ENCODE measurements at regions not wholly inside any gene's neighbourhood (a gene's known extent, or its start where the extent isn't known, plus 50 kb on each side); places are given as distances from the start of the nearest gene placed in this dataset.
A peak's percentile ranks its signal among the peaks of the same experiment; 100 is the strongest.

- Mint-ChIP-seq H3K36me3 (no peaks in the 10 kb centered on the region), H3K9me3 (no peaks in the 10 kb centered on the region), H3K27me3 (peaks cover 38% of the 10 kb centered on the region), H3K4me1 (no peaks in the 10 kb centered on the region), H3K4me3 (no peak overlapping the region), H3K27ac (no peak overlapping the region)
- ATAC-seq: no peak
Measured at GRCh38 chr9:135247227-135247930, 159.9 kb downstream of the OLFM1 start.

DNA sequence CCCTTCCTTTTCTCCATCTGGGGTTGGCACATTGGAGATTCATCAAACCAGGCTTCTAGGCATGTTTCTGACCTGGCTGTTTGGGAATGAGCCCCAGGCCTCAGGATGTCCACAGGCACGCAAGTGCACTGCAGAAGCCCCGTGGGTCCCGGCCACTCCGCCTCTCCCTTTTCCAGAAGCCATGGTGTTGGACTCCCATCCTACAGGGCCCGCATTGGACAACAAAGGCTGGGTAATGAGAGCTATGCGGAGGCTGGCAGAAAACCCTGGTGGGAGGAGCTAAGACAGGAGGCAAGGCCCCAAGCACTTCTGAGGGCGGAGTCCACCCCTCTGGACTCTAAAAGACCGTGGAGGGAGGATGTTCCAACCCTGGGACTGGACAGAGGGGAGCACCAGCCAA lies 160.6 kb downstream of the OLFM1 start:
- Mint-ChIP-seq H3K36me3 (no peaks in the 10 kb centered on the region), H3K27ac (no peak overlapping the region), H3K4me3 (no peak overlapping the region), H3K27me3 (peaks cover 44% of the 10 kb centered on the region), H3K9me3 (no peaks in the 10 kb centered on the region), H3K4me1 (peaks cover 5% of the 10 kb centered on the region)
- no peak for ATAC-seq

GRCh38 chr9:135248721-135249120 lies 161.3 kb downstream of the OLFM1 start:
- H3K27me3 Mint-ChIP-seq: peaks cover 44% of the 10 kb centered on the region
- no peak overlapping the region for H3K4me3 Mint-ChIP-seq
- no peak overlapping the region for H3K27ac Mint-ChIP-seq
- H3K4me1 Mint-ChIP-seq: peaks cover 5% of the 10 kb centered on the region
- H3K9me3 Mint-ChIP-seq: no peaks in the 10 kb centered on the region
- no peaks in the 10 kb centered on the region for H3K36me3 Mint-ChIP-seq
- no peak for ATAC-seq

DNA sequence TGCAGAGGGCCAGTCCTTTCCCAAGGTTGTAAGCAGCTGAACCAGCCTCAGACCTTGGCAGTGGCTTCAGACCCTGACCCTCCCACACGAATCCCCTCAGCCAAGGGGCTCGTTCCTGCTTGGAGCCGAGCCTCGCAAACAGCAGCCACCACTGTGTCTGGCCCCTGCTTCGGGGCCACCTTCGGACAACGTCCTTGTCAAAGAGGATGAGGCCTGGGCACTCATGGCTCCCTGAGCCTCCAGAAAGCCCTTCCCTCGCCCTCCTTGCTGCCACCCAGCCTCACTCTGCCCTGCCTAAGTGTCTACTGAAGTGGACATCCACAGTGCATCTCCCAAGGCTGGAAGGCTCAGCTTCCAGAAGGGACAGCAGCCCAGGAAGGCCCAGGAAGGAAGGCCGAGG lies 161.7 kb downstream of the OLFM1 start:
- H3K9me3 Mint-ChIP-seq: no peaks in the 10 kb centered on the region
- no peak for ATAC-seq
- peaks cover 46% of the 10 kb centered on the region for H3K27me3 Mint-ChIP-seq
- H3K4me3 Mint-ChIP-seq: no peak overlapping the region
- H3K27ac Mint-ChIP-seq: no peak overlapping the region
- H3K4me1 Mint-ChIP-seq: peaks cover 5% of the 10 kb centered on the region
- H3K36me3 Mint-ChIP-seq: no peaks in the 10 kb centered on the region

GRCh38 chr9:135249711-135250110 lies 162.2 kb downstream of the OLFM1 start:
- Mint-ChIP-seq H3K27ac (no peak overlapping the region), H3K9me3 (no peaks in the 10 kb centered on the region), H3K4me3 (no peak overlapping the region), H3K4me1 (peaks cover 5% of the 10 kb centered on the region), H3K36me3 (no peaks in the 10 kb centered on the region), H3K27me3 (peaks cover 46% of the 10 kb centered on the region)
- no peak for ATAC-seq

GRCh38 chr9:135251331-135251761 lies 163.9 kb downstream of the OLFM1 start:
- no peak for ATAC-seq
- Mint-ChIP-seq H3K36me3 (no peaks in the 10 kb centered on the region), H3K27ac (no peak overlapping the region), H3K4me3 (no peak overlapping the region), H3K9me3 (no peaks in the 10 kb centered on the region), H3K27me3 (peaks cover 37% of the 10 kb centered on the region), H3K4me1 (peaks cover 5% of the 10 kb centered on the region)

GRCh38 chr9:135251996-135252760 lies 164.7 kb downstream of the OLFM1 start:
- H3K36me3 Mint-ChIP-seq: no peaks in the 10 kb centered on the region
- H3K9me3 Mint-ChIP-seq: no peaks in the 10 kb centered on the region
- ATAC-seq: no peak
- no peak overlapping the region for H3K4me3 Mint-ChIP-seq
- no peak overlapping the region for H3K27ac Mint-ChIP-seq
- peaks cover 5% of the 10 kb centered on the region for H3K4me1 Mint-ChIP-seq
- peaks cover 29% of the 10 kb centered on the region for H3K27me3 Mint-ChIP-seq

- peaks cover 5% of the 10 kb centered on the region for H3K4me1 Mint-ChIP-seq
- H3K36me3 Mint-ChIP-seq: no peaks in the 10 kb centered on the region
- H3K27ac Mint-ChIP-seq: no peak overlapping the region
- ATAC-seq: no peak
- peaks cover 25% of the 10 kb centered on the region for H3K27me3 Mint-ChIP-seq
- no peak overlapping the region for H3K4me3 Mint-ChIP-seq
- no peaks in the 10 kb centered on the region for H3K9me3 Mint-ChIP-seq
Measured at GRCh38 chr9:135252980-135253304, 165.5 kb downstream of the OLFM1 start.

DNA sequence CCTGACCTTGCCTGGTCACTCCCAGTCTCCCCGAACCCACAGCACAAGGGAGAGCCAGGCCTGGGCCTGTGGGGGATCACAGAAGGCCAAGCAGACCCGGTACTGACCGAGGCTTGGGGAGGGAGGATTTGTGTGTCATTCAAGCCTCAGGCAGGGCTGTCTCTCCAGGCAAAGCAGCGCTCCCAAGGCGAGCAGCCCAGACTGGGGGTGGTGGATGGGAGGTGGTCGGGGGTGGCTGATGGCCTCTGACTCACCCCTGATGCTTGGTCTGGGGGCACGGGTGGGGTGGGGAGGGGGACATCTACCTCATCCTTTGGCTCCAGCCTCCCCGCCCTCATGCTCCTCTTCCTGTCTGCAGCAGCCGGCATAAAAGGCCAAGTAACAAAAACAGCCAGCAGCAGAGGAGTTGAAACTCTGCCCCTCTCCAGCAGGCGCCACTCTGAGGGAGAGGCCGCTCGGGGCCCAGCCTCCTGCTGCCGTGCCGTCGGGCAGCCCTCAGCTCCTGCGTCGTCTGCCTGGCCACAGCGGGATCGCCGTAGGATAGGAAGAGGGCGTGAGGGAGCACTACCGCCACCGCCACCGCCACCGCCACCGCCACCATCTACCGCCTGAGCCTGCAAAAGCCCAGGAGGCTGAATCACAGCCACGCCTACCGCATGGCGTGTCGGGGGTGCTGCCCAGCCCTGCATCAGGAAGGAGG lies 166.0 kb downstream of the OLFM1 start:
- Mint-ChIP-seq H3K4me3 (no peak overlapping the region), H3K27me3 (peaks cover 25% of the 10 kb centered on the region), H3K27ac (no peak overlapping the region), H3K4me1 (peaks cover 5% of the 10 kb centered on the region), H3K9me3 (no peaks in the 10 kb centered on the region), H3K36me3 (no peaks in the 10 kb centered on the region)
- ATAC-seq: no peak

DNA sequence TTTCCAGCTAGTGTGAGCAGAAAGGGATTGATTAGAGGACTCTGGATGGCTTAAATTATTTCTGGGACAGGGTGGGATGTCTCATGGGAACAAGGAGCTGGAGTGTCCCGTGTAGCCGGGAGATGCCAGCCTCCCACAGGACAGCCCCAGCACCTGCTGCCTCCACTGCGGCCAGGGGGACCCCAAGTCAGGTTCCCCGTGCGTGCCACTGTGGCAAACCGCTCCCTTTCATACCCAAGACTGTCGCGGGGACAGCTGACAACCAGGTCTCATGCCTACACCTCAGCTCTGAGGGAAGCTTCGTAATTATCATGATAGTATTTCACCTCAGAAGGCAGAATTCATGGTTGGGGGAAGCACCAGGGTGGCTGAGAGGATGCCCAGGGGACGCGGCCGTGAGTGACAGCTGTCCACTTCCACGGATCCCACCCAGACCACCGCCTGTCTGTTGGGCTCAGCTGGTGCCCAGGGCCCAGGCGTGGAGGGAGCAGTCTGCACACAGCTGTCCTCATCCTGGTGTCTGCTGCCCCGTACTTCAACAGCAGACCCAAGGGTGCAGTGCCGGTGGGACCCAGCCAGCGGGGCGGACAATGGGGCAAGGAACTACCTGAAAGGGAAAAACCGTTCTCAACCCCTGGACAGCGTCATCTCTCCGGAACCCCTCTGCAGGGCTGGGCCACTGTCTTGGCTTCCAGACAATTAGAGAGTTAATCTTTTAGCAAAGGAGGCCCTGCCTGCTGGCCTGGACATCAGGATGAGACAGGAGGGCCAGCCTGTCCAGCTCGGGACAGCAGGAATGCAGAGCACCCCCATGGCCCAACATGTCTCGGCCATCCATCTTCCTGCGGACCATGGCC lies 166.9 kb downstream of the OLFM1 start:
- no peaks in the 10 kb centered on the region for H3K9me3 Mint-ChIP-seq
- H3K36me3 Mint-ChIP-seq: no peaks in the 10 kb centered on the region
- H3K4me1 Mint-ChIP-seq: peaks cover 5% of the 10 kb centered on the region
- no peak overlapping the region for H3K4me3 Mint-ChIP-seq
- H3K27me3 Mint-ChIP-seq: peaks cover 25% of the 10 kb centered on the region
- peak; percentile 10 for ATAC-seq
- H3K27ac Mint-ChIP-seq: no peak overlapping the region

- Mint-ChIP-seq H3K27me3 (peaks cover 25% of the 10 kb centered on the region), H3K9me3 (no peaks in the 10 kb centered on the region), H3K36me3 (no peaks in the 10 kb centered on the region), H3K4me1 (peaks cover 5% of the 10 kb centered on the region), H3K4me3 (no peak overlapping the region), H3K27ac (no peak overlapping the region)
- ATAC-seq: no peak
Measured at GRCh38 chr9:135255033-135255840, 167.8 kb downstream of the OLFM1 start.

- peaks cover 5% of the 10 kb centered on the region for H3K4me1 Mint-ChIP-seq
- H3K27ac Mint-ChIP-seq: no peak overlapping the region
- ATAC-seq: no peak
- no peaks in the 10 kb centered on the region for H3K36me3 Mint-ChIP-seq
- peaks cover 25% of the 10 kb centered on the region for H3K27me3 Mint-ChIP-seq
- no peaks in the 10 kb centered on the region for H3K9me3 Mint-ChIP-seq
- H3K4me3 Mint-ChIP-seq: no peak overlapping the region
Measured at GRCh38 chr9:135255841-135256580, 168.5 kb downstream of the OLFM1 start.

- Mint-ChIP-seq H3K27ac (no peak overlapping the region), H3K4me1 (peaks cover 5% of the 10 kb centered on the region), H3K9me3 (no peaks in the 10 kb centered on the region), H3K36me3 (no peaks in the 10 kb centered on the region), H3K27me3 (peaks cover 25% of the 10 kb centered on the region), H3K4me3 (no peak overlapping the region)
- ATAC-seq: no peak
Measured at GRCh38 chr9:135256581-135257354, 169.3 kb downstream of the OLFM1 start.
